H9 (cell line): ENCODE measurements at regions not wholly inside any gene's neighbourhood (a gene's known extent, or its start where the extent isn't known, plus 50 kb on each side); places are given as distances from the start of the nearest gene placed in this dataset.
"Not testable (repeated sequence)": the region's sequence is repeated elsewhere in the genome, so short reads cannot be mapped to it uniquely, and the experiment has no call there.

Source experiments
- DNase-seq: peaks from one replicate; pipeline ENCODE4 v3.0.0-alpha.2; 2017
- H2AFZ ChIP-seq: one replicate; pipeline ENCODE4 v1.6.1; 2013; ENCODE audit warnings: mild to moderate bottlenecking, low read length, control low read depth, moderate library complexity
- H2AK5ac ChIP-seq: 2 replicates; pipeline ENCODE4 v1.6.1; 2013; ENCODE audit warnings: low read length, control low read depth, mixed read lengths; ENCODE audit not compliant: insufficient read length
- H2BK120ac ChIP-seq: one replicate; pipeline ENCODE4 v1.6.1; 2013; ENCODE audit warnings: low read depth, mild to moderate bottlenecking, low read length, control low read depth, inconsistent platforms; ENCODE audit not compliant: poor library complexity, severe bottlenecking
- H2BK12ac ChIP-seq: 2 replicates; pipeline ENCODE4 v1.6.1; 2013; ENCODE audit warnings: low read length, control low read depth, mixed read lengths, low read depth; ENCODE audit not compliant: insufficient read length
- H2BK15ac ChIP-seq: 2 replicates; pipeline ENCODE4 v1.6.1; 2013; ENCODE audit warnings: low read depth, low read length, control low read depth
- H2BK20ac ChIP-seq: one replicate; pipeline ENCODE4 v1.6.1; 2013; ENCODE audit warnings: low read depth, mild to moderate bottlenecking, low read length, control low read depth, inconsistent platforms; ENCODE audit not compliant: poor library complexity, severe bottlenecking
- H2BK5ac ChIP-seq: 2 replicates; pipeline ENCODE4 v1.6.1; 2013; ENCODE audit warnings: low read length, control low read depth, mixed read lengths; ENCODE audit not compliant: insufficient read length
- H3K14ac ChIP-seq: 2 replicates; pipeline ENCODE4 v1.6.1; 2013; ENCODE audit warnings: low read length, control low read depth; ENCODE audit not compliant: insufficient read depth
- H3K18ac ChIP-seq: 2 replicates; pipeline ENCODE4 v1.6.1; 2013; ENCODE audit warnings: low read depth, mild to moderate bottlenecking, mixed read lengths, low read length, control low read depth; ENCODE audit not compliant: insufficient read length
- H3K23ac ChIP-seq: 2 replicates; pipeline ENCODE4 v1.6.1; 2013; ENCODE audit warnings: low read length, control low read depth, mixed read lengths, low read depth; ENCODE audit not compliant: insufficient read length
- H3K23me2 ChIP-seq: 2 replicates; pipeline ENCODE4 v1.6.1; 2013; ENCODE audit warnings: low read depth, mild to moderate bottlenecking, mixed read lengths, low read length, control low read depth; ENCODE audit not compliant: insufficient read length, poor library complexity, severe bottlenecking
- H3K27ac ChIP-seq: 2 replicates; pipeline ENCODE4 v1.5.1; 2013; ENCODE audit warnings: low read length, control low read depth, mixed read lengths, low read depth; ENCODE audit not compliant: insufficient read length
- H3K27me3 ChIP-seq: 2 replicates; pipeline ENCODE4 v1.6.1; 2013; ENCODE audit warnings: low read length, control low read depth, inconsistent platforms; ENCODE audit not compliant: insufficient read depth
- H3K4ac ChIP-seq: 2 replicates; pipeline ENCODE4 v1.6.1; 2013; ENCODE audit warnings: low read depth, mild to moderate bottlenecking, control low read depth, inconsistent platforms, low read length, moderate library complexity
- H3K4me1 ChIP-seq: 2 replicates; pipeline ENCODE4 v1.6.1; 2013; ENCODE audit warnings: low read length, control low read depth, inconsistent platforms; ENCODE audit not compliant: insufficient read depth
- H3K4me2 ChIP-seq: 2 replicates; pipeline ENCODE4 v1.6.1; 2013; ENCODE audit warnings: low read length, control low read depth, mixed read lengths; ENCODE audit not compliant: insufficient read length, insufficient read depth
- H3K56ac ChIP-seq: 2 replicates; pipeline ENCODE4 v1.6.1; 2013; ENCODE audit warnings: low read depth, mild to moderate bottlenecking, mixed read lengths, low read length, control low read depth; ENCODE audit not compliant: insufficient read length
- H3K79me1 ChIP-seq: 2 replicates; pipeline ENCODE4 v1.6.1; 2013; ENCODE audit warnings: low read depth, mild to moderate bottlenecking, moderate library complexity, low read length, control low read depth, inconsistent platforms; ENCODE audit not compliant: insufficient read depth, poor library complexity, severe bottlenecking
- H3K79me2 ChIP-seq: 2 replicates; pipeline ENCODE4 v1.6.1; 2013; ENCODE audit warnings: low read length, control low read depth, inconsistent platforms; ENCODE audit not compliant: insufficient read depth
- H3K9ac ChIP-seq: 2 replicates; pipeline ENCODE4 v1.6.1; 2013; ENCODE audit warnings: low read length, control low read depth, mixed read lengths; ENCODE audit not compliant: insufficient read length; ENCODE audit errors: extremely low read depth
- H3K9me3 ChIP-seq: one replicate; pipeline ENCODE4 v1.6.1; 2013; ENCODE audit warnings: low read depth, low read length, inconsistent platforms; ENCODE audit not compliant: control insufficient read depth
- H3T11ph ChIP-seq: one replicate; pipeline ENCODE4 v1.6.1; 2013; ENCODE audit warnings: mild to moderate bottlenecking, low read length, control low read depth, inconsistent platforms
- H4K20me1 ChIP-seq: one replicate; pipeline ENCODE4 v1.6.1; 2013; ENCODE audit not compliant: control insufficient read depth, insufficient read length, insufficient read depth
- H4K5ac ChIP-seq: 2 replicates; pipeline ENCODE4 v1.6.1; 2013; ENCODE audit warnings: low read depth, mild to moderate bottlenecking, mixed read lengths, low read length, control low read depth; ENCODE audit not compliant: insufficient read length
- H4K8ac ChIP-seq: replicated peaks from 2 replicates; pipeline ENCODE4 v1.6.1; 2013; ENCODE audit warnings: low read length, control low read depth, mixed read lengths, low read depth; ENCODE audit not compliant: insufficient read length
- H4K91ac ChIP-seq: 2 replicates; pipeline ENCODE4 v1.6.1; 2013; ENCODE audit warnings: low read depth, mild to moderate bottlenecking, moderate library complexity, mixed read lengths, low read length, control low read depth; ENCODE audit not compliant: insufficient read length
- H3K27ac Mint-ChIP-seq, 3 experiments: 2 replicates in 2 of 3; 3 replicates in 1 of 3; pipeline ENCODE4 v1.8.0; 2020 to 2021; ENCODE audit warnings: mixed read lengths in 3 of 3, mild to moderate bottlenecking in 1 of 3, moderate library complexity in 1 of 3
- H3K27me3 Mint-ChIP-seq: 2 replicates; pipeline ENCODE4 v1.8.0; 2021; ENCODE audit warnings: low read depth, mild to moderate bottlenecking, moderate library complexity, mixed read lengths
- H3K36me3 Mint-ChIP-seq, 3 experiments: 2 replicates in 2 of 3; 3 replicates in 1 of 3; pipeline ENCODE4 v1.8.0; 2020 to 2021; ENCODE audit warnings: low read depth in 3 of 3, mixed read lengths in 3 of 3; ENCODE audit not compliant: insufficient read depth in 1 of 3
- H3K4me1 Mint-ChIP-seq, 2 experiments: 2 replicates each; pipeline ENCODE4 v1.8.0; 2020; ENCODE audit warnings: mixed read lengths in 2 of 2
- H3K4me3 Mint-ChIP-seq, 2 experiments: 2 replicates in 1 of 2; 3 replicates in 1 of 2; pipeline ENCODE4 v1.8.0; 2020 to 2021; ENCODE audit warnings: mild to moderate bottlenecking in 2 of 2, mixed read lengths in 2 of 2, moderate library complexity in 1 of 2
- H3K9me3 Mint-ChIP-seq, 2 experiments: 2 replicates in 1 of 2; 3 replicates in 1 of 2; pipeline ENCODE4 v1.8.0; 2020; ENCODE audit warnings: mild to moderate bottlenecking in 2 of 2, mixed read lengths in 2 of 2, moderate library complexity in 1 of 2
- WGBS: extraction: QIAGEN DNeasy Blood & Tissue Kit; methylation state at CpG from one replicate; pipeline ENCODE4 v1.1.7; 2013; ENCODE audit warnings: missing lambda C conversion rate, low lambda C conversion rate, mixed read lengths; ENCODE audit not compliant: insufficient read length; ENCODE audit errors: extremely low coverage; 5-methylcytosine and 5-hydroxymethylcytosine counted together
- TF ChIP-seq, protein P1 (sequence below): fragments of 200-600 bp; sonication (generic); conservative IDR thresholded peaks from 3 replicates; pipeline ENCODE4 v1.8.0; 2021; ENCODE audit warnings: antibody characterized with exemption, mild to moderate bottlenecking

- no peaks in the 10 kb centered on the region for H4K20me1 ChIP-seq
- no peak overlapping the region for H4K8ac ChIP-seq
- H2AFZ ChIP-seq, result no peak overlapping the region
- no peak overlapping the region for H3K9ac ChIP-seq
- no peak overlapping the region for H3K27ac ChIP-seq
- H2BK5ac ChIP-seq, result no peak overlapping the region
- no peak for DNase-seq
- H2BK15ac ChIP-seq, result no peak overlapping the region
- H3K9me3 Mint-ChIP-seq, result no peaks in the 10 kb centered on the region
- no peak overlapping the region for H4K5ac ChIP-seq
- no peaks in the 10 kb centered on the region for H3K27me3 ChIP-seq
- no peaks in the 10 kb centered on the region for H3K4me1 ChIP-seq
- no peaks in the 10 kb centered on the region; the same call in 1 of the 2 replicates for H3K27me3 Mint-ChIP-seq
- H4K91ac ChIP-seq, result no peak overlapping the region
- no peak overlapping the region for H3K4me3 Mint-ChIP-seq
- no peak overlapping the region for H3K56ac ChIP-seq
- H3K4me2 ChIP-seq, result no peak overlapping the region
- H2BK120ac ChIP-seq, result no peak overlapping the region
- no peak overlapping the region for H2BK20ac ChIP-seq
- no peaks in the 10 kb centered on the region for H3K36me3 Mint-ChIP-seq
- no peaks in the 10 kb centered on the region for H3K79me1 ChIP-seq
- no peaks in the 10 kb centered on the region for H3K23me2 ChIP-seq
- H3K23ac ChIP-seq, result no peak overlapping the region
- H2BK12ac ChIP-seq, result no peak overlapping the region
- no peak overlapping the region for H3K18ac ChIP-seq
- TF ChIP-seq, protein P1, sequence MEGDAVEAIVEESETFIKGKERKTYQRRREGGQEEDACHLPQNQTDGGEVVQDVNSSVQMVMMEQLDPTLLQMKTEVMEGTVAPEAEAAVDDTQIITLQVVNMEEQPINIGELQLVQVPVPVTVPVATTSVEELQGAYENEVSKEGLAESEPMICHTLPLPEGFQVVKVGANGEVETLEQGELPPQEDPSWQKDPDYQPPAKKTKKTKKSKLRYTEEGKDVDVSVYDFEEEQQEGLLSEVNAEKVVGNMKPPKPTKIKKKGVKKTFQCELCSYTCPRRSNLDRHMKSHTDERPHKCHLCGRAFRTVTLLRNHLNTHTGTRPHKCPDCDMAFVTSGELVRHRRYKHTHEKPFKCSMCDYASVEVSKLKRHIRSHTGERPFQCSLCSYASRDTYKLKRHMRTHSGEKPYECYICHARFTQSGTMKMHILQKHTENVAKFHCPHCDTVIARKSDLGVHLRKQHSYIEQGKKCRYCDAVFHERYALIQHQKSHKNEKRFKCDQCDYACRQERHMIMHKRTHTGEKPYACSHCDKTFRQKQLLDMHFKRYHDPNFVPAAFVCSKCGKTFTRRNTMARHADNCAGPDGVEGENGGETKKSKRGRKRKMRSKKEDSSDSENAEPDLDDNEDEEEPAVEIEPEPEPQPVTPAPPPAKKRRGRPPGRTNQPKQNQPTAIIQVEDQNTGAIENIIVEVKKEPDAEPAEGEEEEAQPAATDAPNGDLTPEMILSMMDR, result no peak
- H3K4ac ChIP-seq, result no peak overlapping the region
- H3K9me3 ChIP-seq, result no peaks in the 10 kb centered on the region
- H2AK5ac ChIP-seq, result no peak overlapping the region
- no CpG with 5 or more reads among the region's 2 CpGs for WGBS
- no peak overlapping the region for H3T11ph ChIP-seq
- H3K4me1 Mint-ChIP-seq, result peaks cover 10 to 12% of the 10 kb centered on the region in 2 experiments
- H3K14ac ChIP-seq, result no peak overlapping the region
- no peaks in the 10 kb centered on the region for H3K79me2 ChIP-seq
- no peak overlapping the region for H3K27ac Mint-ChIP-seq
These were observed 222.8 kb downstream of the RBM26 start for GRCh38 chr13:79183231-79183630.

DNA sequence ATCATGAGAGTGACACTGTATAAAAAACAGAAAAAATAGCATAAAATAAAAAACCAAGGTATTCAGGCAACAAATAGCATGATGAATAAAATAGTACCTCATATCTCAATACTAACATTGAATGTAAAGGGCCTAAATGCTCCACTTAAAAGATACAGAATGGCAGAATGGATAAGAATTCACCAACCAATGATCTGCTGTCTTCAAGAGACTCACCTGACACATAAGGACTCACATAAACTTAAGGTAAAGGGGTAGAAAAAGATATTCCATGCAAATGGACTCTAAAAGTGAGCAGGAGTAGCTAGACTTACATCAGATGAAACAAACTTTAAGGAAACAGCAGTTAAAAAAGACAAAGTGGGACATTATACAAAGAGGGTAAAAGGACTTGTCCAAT lies 232.4 kb downstream of the RBM26 start:
- not testable (repeated sequence) for H3K9me3 ChIP-seq, H3K23me2 ChIP-seq, H3K36me3 Mint-ChIP-seq, H2AFZ ChIP-seq, H3K79me2 ChIP-seq, H3K27me3 ChIP-seq, H3K27ac Mint-ChIP-seq, H4K8ac ChIP-seq, H3K14ac ChIP-seq, H4K20me1 ChIP-seq, H3K23ac ChIP-seq, H3K4me1 ChIP-seq, H3K4ac ChIP-seq, H2BK20ac ChIP-seq, H2BK15ac ChIP-seq, H3K4me2 ChIP-seq, H3K18ac ChIP-seq, DNase-seq, H4K5ac ChIP-seq, H2BK5ac ChIP-seq, H2BK12ac ChIP-seq, H3K4me3 Mint-ChIP-seq, H3K4me1 Mint-ChIP-seq, H2BK120ac ChIP-seq, H3K9ac ChIP-seq, H3K27me3 Mint-ChIP-seq, H3K79me1 ChIP-seq, H3T11ph ChIP-seq, H2AK5ac ChIP-seq, H3K27ac ChIP-seq, H4K91ac ChIP-seq, H3K56ac ChIP-seq
- H3K9me3 Mint-ChIP-seq, result peaks cover 13 to 16% of the 10 kb centered on the region in 2 experiments
